ENCODE measurements at regions not wholly inside any gene's neighbourhood (a gene's known extent, or its start where the extent isn't known, plus 50 kb on each side); places are given as distances from the start of the nearest gene placed in this dataset.

GRCh38 chr10:128218161-128218560 is 91.9 kb upstream of the MKI67 start:
- Histone ChIP-seq H3K36me3 (ENCODE audit: control insufficient read depth in 2 of 2, insufficient read depth in 2 of 2, low read length in 1 of 2) (no peaks in the 10 kb centered on the region), H3K9me3 (ENCODE audit: control insufficient read depth in 2 of 2, insufficient read depth in 1 of 2, low read length in 1 of 2) (no peaks in the 10 kb centered on the region), H3K4me1 (ENCODE audit: control insufficient read depth in 2 of 2, insufficient read depth in 2 of 2, low read length in 2 of 2) (peaks cover 0 to 4% of the 10 kb centered on the region in 2 donors), H3K27me3 (ENCODE audit: control insufficient read depth in 2 of 2, insufficient read depth in 1 of 2, low read length in 1 of 2) (peaks cover 0 to 2% of the 10 kb centered on the region in 2 donors), H3K4me3 (ENCODE audit: low read length in 2 of 2) (no peak overlapping the region), H3K27ac (ENCODE audit: low read depth in 1 of 2, low read length in 1 of 2) (no peak overlapping the region)
- WGBS, result 87% methylated on average over 4 of the region's 4 CpGs
- DNase-seq (ENCODE audit: low read depth in 6 of 9, low spot score in 9 of 9), result no peak

- Histone ChIP-seq H3K9me3 (ENCODE audit: control insufficient read depth in 2 of 2, insufficient read depth in 1 of 2, low read length in 1 of 2) (no peaks in the 10 kb centered on the region), H3K27ac (ENCODE audit: low read depth in 1 of 2, low read length in 1 of 2) (no peak overlapping the region), H3K27me3 (ENCODE audit: control insufficient read depth in 2 of 2, insufficient read depth in 1 of 2, low read length in 1 of 2) (peaks cover 0 to 2% of the 10 kb centered on the region in 2 donors), H3K4me1 (ENCODE audit: control insufficient read depth in 2 of 2, insufficient read depth in 2 of 2, low read length in 2 of 2) (peaks cover 0 to 4% of the 10 kb centered on the region in 2 donors), H3K4me3 (ENCODE audit: low read length in 2 of 2) (no peak overlapping the region), H3K36me3 (ENCODE audit: control insufficient read depth in 2 of 2, insufficient read depth in 2 of 2, low read length in 1 of 2) (no peaks in the 10 kb centered on the region)
- 100% methylated on average over 1 of the region's 1 CpG for WGBS
- DNase-seq (ENCODE audit: low read depth in 6 of 9, low spot score in 9 of 9), result no peak
These were observed 93.1 kb upstream of the MKI67 start for GRCh38 chr10:128219295-128219694.

GRCh38 chr10:128220021-128220420 is 93.8 kb upstream of the MKI67 start:
- Histone ChIP-seq H3K27ac (ENCODE audit: low read depth in 1 of 2, low read length in 1 of 2) (no peak overlapping the region), H3K4me1 (ENCODE audit: control insufficient read depth in 2 of 2, insufficient read depth in 2 of 2, low read length in 2 of 2) (peaks cover 0 to 4% of the 10 kb centered on the region in 2 donors), H3K27me3 (ENCODE audit: control insufficient read depth in 2 of 2, insufficient read depth in 1 of 2, low read length in 1 of 2) (peaks cover 0 to 2% of the 10 kb centered on the region in 2 donors), H3K36me3 (ENCODE audit: control insufficient read depth in 2 of 2, insufficient read depth in 2 of 2, low read length in 1 of 2) (no peaks in the 10 kb centered on the region), H3K4me3 (ENCODE audit: low read length in 2 of 2) (no peak overlapping the region), H3K9me3 (ENCODE audit: control insufficient read depth in 2 of 2, insufficient read depth in 1 of 2, low read length in 1 of 2) (no peaks in the 10 kb centered on the region)
- WGBS, result 96% methylated on average over 5 of the region's 5 CpGs
- no peak for DNase-seq (ENCODE audit: low read depth in 6 of 9, low spot score in 9 of 9)

- WGBS, result 28% methylated on average over 11 of the region's 11 CpGs
- no peak overlapping the region for H3K4me3 ChIP-seq (ENCODE audit: low read length in 2 of 2)
- no peaks in the 10 kb centered on the region for H3K36me3 ChIP-seq (ENCODE audit: control insufficient read depth in 2 of 2, insufficient read depth in 2 of 2, low read length in 1 of 2)
- H3K27ac ChIP-seq (ENCODE audit: low read depth in 1 of 2, low read length in 1 of 2), result no peak overlapping the region
- peaks cover 0 to 2% of the 10 kb centered on the region in 2 donors for H3K27me3 ChIP-seq (ENCODE audit: control insufficient read depth in 2 of 2, insufficient read depth in 1 of 2, low read length in 1 of 2)
- H3K9me3 ChIP-seq (ENCODE audit: control insufficient read depth in 2 of 2, insufficient read depth in 1 of 2, low read length in 1 of 2), result no peaks in the 10 kb centered on the region
- no peak for DNase-seq (ENCODE audit: low read depth in 6 of 9, low spot score in 9 of 9)
- H3K4me1 ChIP-seq (ENCODE audit: control insufficient read depth in 2 of 2, insufficient read depth in 2 of 2, low read length in 2 of 2), result peaks cover 0 to 4% of the 10 kb centered on the region in 2 donors
These were observed 94.9 kb upstream of the MKI67 start for GRCh38 chr10:128221117-128221516.

- no peak for DNase-seq (ENCODE audit: low read depth in 6 of 9, low spot score in 9 of 9)
- Histone ChIP-seq H3K9me3 (ENCODE audit: control insufficient read depth in 2 of 2, insufficient read depth in 1 of 2, low read length in 1 of 2) (no peaks in the 10 kb centered on the region), H3K4me3 (ENCODE audit: low read length in 2 of 2) (no peak overlapping the region), H3K27ac (ENCODE audit: low read depth in 1 of 2, low read length in 1 of 2) (no peak overlapping the region), H3K4me1 (ENCODE audit: control insufficient read depth in 2 of 2, insufficient read depth in 2 of 2, low read length in 2 of 2) (peaks cover 0 to 4% of the 10 kb centered on the region in 2 donors), H3K27me3 (ENCODE audit: control insufficient read depth in 2 of 2, insufficient read depth in 1 of 2, low read length in 1 of 2) (peaks cover 0 to 2% of the 10 kb centered on the region in 2 donors), H3K36me3 (ENCODE audit: control insufficient read depth in 2 of 2, insufficient read depth in 2 of 2, low read length in 1 of 2) (no peaks in the 10 kb centered on the region)
- WGBS, result 93% methylated on average over 9 of the region's 9 CpGs
These were observed 95.6 kb upstream of the MKI67 start for GRCh38 chr10:128221807-128222206.

- peaks cover 0 to 4% of the 10 kb centered on the region in 2 donors for H3K4me1 ChIP-seq (ENCODE audit: control insufficient read depth in 2 of 2, insufficient read depth in 2 of 2, low read length in 2 of 2)
- no peak overlapping the region for H3K27ac ChIP-seq (ENCODE audit: low read depth in 1 of 2, low read length in 1 of 2)
- no peak overlapping the region for H3K4me3 ChIP-seq (ENCODE audit: low read length in 2 of 2)
- H3K36me3 ChIP-seq (ENCODE audit: control insufficient read depth in 2 of 2, insufficient read depth in 2 of 2, low read length in 1 of 2), result no peaks in the 10 kb centered on the region
- H3K9me3 ChIP-seq (ENCODE audit: control insufficient read depth in 2 of 2, insufficient read depth in 1 of 2, low read length in 1 of 2), result no peaks in the 10 kb centered on the region
- peaks cover 0 to 2% of the 10 kb centered on the region in 2 donors for H3K27me3 ChIP-seq (ENCODE audit: control insufficient read depth in 2 of 2, insufficient read depth in 1 of 2, low read length in 1 of 2)
- DNase-seq (ENCODE audit: low read depth in 6 of 9, low spot score in 9 of 9), result no peak
- 91% methylated on average over 11 of the region's 11 CpGs for WGBS
These were observed 96.2 kb upstream of the MKI67 start for GRCh38 chr10:128222332-128222849.

- no peak for DNase-seq (ENCODE audit: low read depth in 6 of 9, low spot score in 9 of 9)
These were observed 104.2 kb upstream of the MKI67 start for GRCh38 chr10:128230401-128230800.

GRCh38 chr10:128233422-128233821 is 107.2 kb upstream of the MKI67 start:
- WGBS, result 96% methylated on average over 2 of the region's 2 CpGs
- no peak for DNase-seq (ENCODE audit: low read depth in 6 of 9, low spot score in 9 of 9)
- Histone ChIP-seq H3K4me1 (ENCODE audit: control insufficient read depth in 2 of 2, insufficient read depth in 2 of 2, low read length in 2 of 2) (no peaks in the 10 kb centered on the region), H3K4me3 (ENCODE audit: low read length in 2 of 2) (no peak overlapping the region), H3K27ac (ENCODE audit: low read depth in 1 of 2, low read length in 1 of 2) (no peak overlapping the region), H3K27me3 (ENCODE audit: control insufficient read depth in 2 of 2, insufficient read depth in 1 of 2, low read length in 1 of 2) (no peaks in the 10 kb centered on the region), H3K9me3 (ENCODE audit: control insufficient read depth in 2 of 2, insufficient read depth in 1 of 2, low read length in 1 of 2) (peaks cover 0 to 8% of the 10 kb centered on the region in 2 donors), H3K36me3 (ENCODE audit: control insufficient read depth in 2 of 2, insufficient read depth in 2 of 2, low read length in 1 of 2) (no peaks in the 10 kb centered on the region)

More at GRCh38 chr10:128230401-128230800, 104.2 kb upstream of the MKI67 start:
- Histone ChIP-seq H3K36me3 (ENCODE audit: control insufficient read depth in 2 of 2, insufficient read depth in 2 of 2, low read length in 1 of 2) (no peaks in the 10 kb centered on the region), H3K27me3 (ENCODE audit: control insufficient read depth in 2 of 2, insufficient read depth in 1 of 2, low read length in 1 of 2) (no peaks in the 10 kb centered on the region), H3K9me3 (ENCODE audit: control insufficient read depth in 2 of 2, insufficient read depth in 1 of 2, low read length in 1 of 2) (peaks cover 0 to 8% of the 10 kb centered on the region in 2 donors), H3K27ac (ENCODE audit: low read depth in 1 of 2, low read length in 1 of 2) (no peak overlapping the region), H3K4me1 (ENCODE audit: control insufficient read depth in 2 of 2, insufficient read depth in 2 of 2, low read length in 2 of 2) (no peaks in the 10 kb centered on the region), H3K4me3 (ENCODE audit: low read length in 2 of 2) (no peak overlapping the region)

- Histone ChIP-seq H3K27ac (ENCODE audit: low read depth in 1 of 2, low read length in 1 of 2) (no peak overlapping the region), H3K4me1 (ENCODE audit: control insufficient read depth in 2 of 2, insufficient read depth in 2 of 2, low read length in 2 of 2) (no peaks in the 10 kb centered on the region), H3K4me3 (ENCODE audit: low read length in 2 of 2) (no peak overlapping the region), H3K36me3 (ENCODE audit: control insufficient read depth in 2 of 2, insufficient read depth in 2 of 2, low read length in 1 of 2) (no peaks in the 10 kb centered on the region), H3K9me3 (ENCODE audit: control insufficient read depth in 2 of 2, insufficient read depth in 1 of 2, low read length in 1 of 2) (peaks cover 0 to 8% of the 10 kb centered on the region in 2 donors), H3K27me3 (ENCODE audit: control insufficient read depth in 2 of 2, insufficient read depth in 1 of 2, low read length in 1 of 2) (no peaks in the 10 kb centered on the region)
- 95% methylated on average over 5 of the region's 5 CpGs for WGBS
- no peak for DNase-seq (ENCODE audit: low read depth in 6 of 9, low spot score in 9 of 9)
These were observed 111.5 kb upstream of the MKI67 start for GRCh38 chr10:128237710-128238109.

Measured in thymus (tissue), 11 donors.